ENCODE measurements at regions not wholly inside any gene's neighbourhood (a gene's known extent, or its start where the extent isn't known, plus 50 kb on each side); places are given as distances from the start of the nearest gene placed in this dataset.

DNA sequence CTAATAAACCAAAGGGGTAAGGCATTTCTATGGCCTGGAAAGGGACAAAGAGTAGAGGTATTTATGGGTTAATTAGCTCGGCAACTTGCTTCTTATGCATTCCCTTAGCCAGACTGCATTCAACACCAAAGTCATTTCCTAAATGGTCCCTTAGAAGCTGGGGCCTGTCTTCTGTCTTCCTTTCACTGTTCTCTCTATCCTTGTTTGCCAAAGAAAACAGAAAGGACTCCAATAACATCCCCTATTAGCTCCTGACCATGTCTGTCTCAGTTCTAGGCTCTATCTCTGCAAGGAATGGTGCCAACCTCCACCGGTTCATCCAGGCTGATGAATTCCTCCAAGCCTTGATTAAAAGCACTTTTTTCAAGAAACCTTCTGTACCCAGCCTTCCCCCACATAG lies 123.5 kb downstream of the KCTD12 start:
- no peak for DNase-seq (ENCODE audit: insufficient read length, low spot score)
- TF ChIP-seq SPI1 (IDR thresholded peaks at IDR 0.05; ENCODE audit: low read depth, low read length) = no peak
- no peak for TF ChIP-seq POLR2A (IDR thresholded peaks at IDR 0.05; ENCODE audit: low read depth, low read length)
- no peak for TF ChIP-seq POU2F2 (IDR thresholded peaks at IDR 0.05; ENCODE audit: low read depth, low read length)
- TF ChIP-seq PAX5 (IDR thresholded peaks at IDR 0.05; ENCODE audit: insufficient read depth, low read length, severe bottlenecking) = no peak
- no peak for TF ChIP-seq POLR2AphosphoS5 (IDR thresholded peaks at IDR 0.05; ENCODE audit: low read depth, low read length)
- no peak for TF ChIP-seq TAF1 (IDR thresholded peaks at IDR 0.05; ENCODE audit: low read depth, low read length)
- no peak for FAIRE-seq

DNA sequence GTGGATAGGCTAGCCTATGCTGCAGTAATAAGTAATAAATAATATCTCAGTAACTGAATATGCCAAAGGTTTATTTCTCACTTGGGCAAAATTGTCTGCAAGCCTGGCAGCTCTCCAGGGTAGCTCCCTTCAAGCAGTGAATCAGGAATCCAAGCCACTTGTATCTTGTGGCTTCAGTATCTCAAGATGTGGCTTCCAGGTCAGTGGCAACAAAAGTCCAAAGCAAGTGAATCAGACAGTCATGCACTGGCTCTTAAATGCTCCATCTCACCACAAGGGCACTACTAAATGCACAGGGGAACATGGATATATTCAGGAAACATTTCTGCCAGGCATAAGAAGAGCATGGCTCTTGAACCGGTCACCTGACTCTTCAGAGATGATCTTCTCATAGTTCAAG lies 126.3 kb downstream of the KCTD12 start:
- FAIRE-seq (no peak), DNase-seq (ENCODE audit: insufficient read length, low spot score) (no peak)
- TF ChIP-seq POU2F2 (IDR thresholded peaks at IDR 0.05; ENCODE audit: low read depth, low read length) (no peak), POLR2AphosphoS5 (IDR thresholded peaks at IDR 0.05; ENCODE audit: low read depth, low read length) (no peak), TAF1 (IDR thresholded peaks at IDR 0.05; ENCODE audit: low read depth, low read length) (no peak), POLR2A (IDR thresholded peaks at IDR 0.05; ENCODE audit: low read depth, low read length) (no peak), PAX5 (IDR thresholded peaks at IDR 0.05; ENCODE audit: insufficient read depth, low read length, severe bottlenecking) (no peak), SPI1 (IDR thresholded peaks at IDR 0.05; ENCODE audit: low read depth, low read length) (no peak)

- no peak for DNase-seq (ENCODE audit: insufficient read length, low spot score)
- FAIRE-seq = no peak
- TF ChIP-seq POU2F2 (IDR thresholded peaks at IDR 0.05; ENCODE audit: low read depth, low read length) = no peak
- TF ChIP-seq TAF1 (IDR thresholded peaks at IDR 0.05; ENCODE audit: low read depth, low read length) = no peak
- no peak for TF ChIP-seq POLR2AphosphoS5 (IDR thresholded peaks at IDR 0.05; ENCODE audit: low read depth, low read length)
- no peak for TF ChIP-seq PAX5 (IDR thresholded peaks at IDR 0.05; ENCODE audit: insufficient read depth, low read length, severe bottlenecking)
- TF ChIP-seq SPI1 (IDR thresholded peaks at IDR 0.05; ENCODE audit: low read depth, low read length) = no peak
- no peak for TF ChIP-seq POLR2A (IDR thresholded peaks at IDR 0.05; ENCODE audit: low read depth, low read length)
These were observed 127.5 kb downstream of the KCTD12 start for GRCh38 chr13:76758738-76759137.

DNA sequence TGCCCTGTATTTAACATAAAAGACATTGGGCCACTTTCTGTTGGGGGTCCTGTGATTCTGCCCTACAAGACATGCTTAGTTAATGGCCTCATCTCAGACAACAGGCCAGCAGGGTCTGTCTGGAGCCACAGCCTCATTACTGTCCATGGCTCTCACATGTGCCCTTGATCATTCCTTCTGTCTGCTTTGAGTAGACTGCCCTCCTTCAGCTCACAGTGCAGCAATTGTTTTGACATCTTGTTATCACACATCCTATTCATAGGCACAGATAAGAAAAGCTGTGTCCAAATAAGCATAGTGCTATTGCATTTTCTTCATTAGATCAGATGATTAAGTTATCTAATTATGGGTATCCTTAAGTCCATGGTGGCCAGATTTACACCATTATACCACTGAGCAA lies 127.9 kb downstream of the KCTD12 start:
- DNase-seq (ENCODE audit: insufficient read length, low spot score) = no peak
- TF ChIP-seq PAX5 (IDR thresholded peaks at IDR 0.05; ENCODE audit: insufficient read depth, low read length, severe bottlenecking) = no peak
- TF ChIP-seq POLR2A (IDR thresholded peaks at IDR 0.05; ENCODE audit: low read depth, low read length) = no peak
- no peak for TF ChIP-seq POLR2AphosphoS5 (IDR thresholded peaks at IDR 0.05; ENCODE audit: low read depth, low read length)
- TF ChIP-seq TAF1 (IDR thresholded peaks at IDR 0.05; ENCODE audit: low read depth, low read length) = no peak
- TF ChIP-seq POU2F2 (IDR thresholded peaks at IDR 0.05; ENCODE audit: low read depth, low read length) = no peak
- TF ChIP-seq SPI1 (IDR thresholded peaks at IDR 0.05; ENCODE audit: low read depth, low read length) = no peak
- no peak for FAIRE-seq

DNA sequence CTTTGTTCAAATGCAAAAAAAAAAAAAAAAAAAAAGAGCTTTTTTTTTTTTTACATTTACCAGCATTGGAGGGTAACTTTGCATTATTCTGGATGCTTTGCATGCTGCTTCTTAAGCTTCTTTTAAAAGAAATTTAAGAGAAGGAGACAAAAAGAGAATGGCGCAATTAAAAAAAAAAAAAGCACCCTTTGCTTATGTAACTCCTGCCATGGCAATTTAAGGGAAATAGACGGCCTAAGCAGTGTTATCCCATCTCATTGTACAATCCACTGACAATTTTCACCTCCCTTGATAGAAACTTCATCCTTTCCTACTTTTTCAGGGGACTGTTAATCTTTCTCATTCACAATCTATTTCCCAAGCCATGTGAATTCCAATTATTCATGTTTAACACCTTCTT lies 129.8 kb downstream of the KCTD12 start:
- TF ChIP-seq POLR2AphosphoS5 (IDR thresholded peaks at IDR 0.05; ENCODE audit: low read depth, low read length) (no peak), POLR2A (IDR thresholded peaks at IDR 0.05; ENCODE audit: low read depth, low read length) (no peak), TAF1 (IDR thresholded peaks at IDR 0.05; ENCODE audit: low read depth, low read length) (no peak), SPI1 (IDR thresholded peaks at IDR 0.05; ENCODE audit: low read depth, low read length) (no peak), POU2F2 (IDR thresholded peaks at IDR 0.05; ENCODE audit: low read depth, low read length) (no peak), PAX5 (IDR thresholded peaks at IDR 0.05; ENCODE audit: insufficient read depth, low read length, severe bottlenecking) (no peak)

GRCh38 chr13:76754414-76754813 lies 131.8 kb downstream of the KCTD12 start:
- DNase-seq (ENCODE audit: insufficient read length, low spot score) = no peak
- no peak for TF ChIP-seq SPI1 (IDR thresholded peaks at IDR 0.05; ENCODE audit: low read depth, low read length)
- no peak for TF ChIP-seq POLR2AphosphoS5 (IDR thresholded peaks at IDR 0.05; ENCODE audit: low read depth, low read length)
- TF ChIP-seq PAX5 (IDR thresholded peaks at IDR 0.05; ENCODE audit: insufficient read depth, low read length, severe bottlenecking) = no peak
- TF ChIP-seq POU2F2 (IDR thresholded peaks at IDR 0.05; ENCODE audit: low read depth, low read length) = no peak
- no peak for TF ChIP-seq POLR2A (IDR thresholded peaks at IDR 0.05; ENCODE audit: low read depth, low read length)
- TF ChIP-seq TAF1 (IDR thresholded peaks at IDR 0.05; ENCODE audit: low read depth, low read length) = no peak
- FAIRE-seq = no peak

More for the DNA sequence above, 129.8 kb downstream of the KCTD12 start:
- no peak for DNase-seq (ENCODE audit: insufficient read length, low spot score)
- no peak for FAIRE-seq

GRCh38 chr13:76751278-76751677 lies 134.9 kb downstream of the KCTD12 start:
- no peak for TF ChIP-seq TAF1 (IDR thresholded peaks at IDR 0.05; ENCODE audit: low read depth, low read length)
- TF ChIP-seq PAX5 (IDR thresholded peaks at IDR 0.05; ENCODE audit: insufficient read depth, low read length, severe bottlenecking) = no peak
- TF ChIP-seq SPI1 (IDR thresholded peaks at IDR 0.05; ENCODE audit: low read depth, low read length) = no peak
- no peak for TF ChIP-seq POLR2A (IDR thresholded peaks at IDR 0.05; ENCODE audit: low read depth, low read length)
- no peak for TF ChIP-seq POLR2AphosphoS5 (IDR thresholded peaks at IDR 0.05; ENCODE audit: low read depth, low read length)
- FAIRE-seq (no peak), DNase-seq (ENCODE audit: insufficient read length, low spot score) (no peak)

- TF ChIP-seq POLR2AphosphoS5 (IDR thresholded peaks at IDR 0.05; ENCODE audit: low read depth, low read length) = no peak
- no peak for TF ChIP-seq POU2F2 (IDR thresholded peaks at IDR 0.05; ENCODE audit: low read depth, low read length)
- DNase-seq (ENCODE audit: insufficient read length, low spot score) (no peak), FAIRE-seq (no peak)
These were observed 136.1 kb downstream of the KCTD12 start for GRCh38 chr13:76750126-76750525.

GRCh38 chr13:76745261-76746200 lies 140.7 kb downstream of the KCTD12 start:
- TF ChIP-seq SPI1 (IDR thresholded peaks at IDR 0.05; ENCODE audit: low read depth, low read length) (peak; percentile 95), POU2F2 (IDR thresholded peaks at IDR 0.05; ENCODE audit: low read depth, low read length) (peak; percentile 63; the same call in 1 of the 2 replicates), TAF1 (IDR thresholded peaks at IDR 0.05; ENCODE audit: low read depth, low read length) (no peak), POLR2A (IDR thresholded peaks at IDR 0.05; ENCODE audit: low read depth, low read length) (no peak)
- peak; percentile 92 for FAIRE-seq

DNA sequence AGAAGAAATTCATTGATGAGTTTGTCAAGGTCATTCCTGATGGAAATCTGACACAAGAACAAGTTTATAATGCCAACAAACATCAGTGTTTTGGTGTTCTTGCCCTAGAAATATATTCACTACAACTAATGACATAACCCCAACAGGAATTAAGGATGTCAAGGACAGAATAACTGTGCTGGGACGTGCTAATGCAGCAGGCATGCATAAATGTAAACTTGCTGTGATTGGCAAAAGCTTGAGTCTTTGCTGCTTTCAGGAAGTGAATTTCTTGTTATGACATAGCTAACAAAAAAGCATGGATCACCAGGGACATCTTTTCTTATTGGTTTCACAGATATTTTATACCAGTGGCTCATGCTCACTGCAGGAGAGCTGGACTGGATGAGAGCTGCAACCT lies 144.6 kb downstream of the KCTD12 start:
- no peak for TF ChIP-seq TAF1 (IDR thresholded peaks at IDR 0.05; ENCODE audit: low read depth, low read length)
- no peak for TF ChIP-seq SPI1 (IDR thresholded peaks at IDR 0.05; ENCODE audit: low read depth, low read length)
- no peak for TF ChIP-seq POLR2AphosphoS5 (IDR thresholded peaks at IDR 0.05; ENCODE audit: low read depth, low read length)
- no peak for TF ChIP-seq PAX5 (IDR thresholded peaks at IDR 0.05; ENCODE audit: insufficient read depth, low read length, severe bottlenecking)
- TF ChIP-seq POU2F2 (IDR thresholded peaks at IDR 0.05; ENCODE audit: low read depth, low read length) = no peak
- TF ChIP-seq POLR2A (IDR thresholded peaks at IDR 0.05; ENCODE audit: low read depth, low read length) = no peak
- FAIRE-seq (no peak), DNase-seq (ENCODE audit: insufficient read length, low spot score) (no peak)

More at GRCh38 chr13:76745261-76746200, 140.7 kb downstream of the KCTD12 start:
- DNase-seq (ENCODE audit: insufficient read length, low spot score) = no peak
